GM21717 (cell line): ENCODE measurements at regions not wholly inside any gene's neighbourhood (a gene's known extent, or its start where the extent isn't known, plus 50 kb on each side); places are given as distances from the start of the nearest gene placed in this dataset.
"Not testable (repeated sequence)": the region's sequence is repeated elsewhere in the genome, so short reads cannot be mapped to it uniquely, and the experiment has no call there.

Experiments used
- ATAC-seq: cut with Tn5 transposase; IDR thresholded peaks from one replicate; pipeline ENCODE4 v1.9.1; 2021; ENCODE audit warnings: mild to moderate bottlenecking, moderate library complexity; ENCODE audit not compliant: unreplicated experiment

DNA sequence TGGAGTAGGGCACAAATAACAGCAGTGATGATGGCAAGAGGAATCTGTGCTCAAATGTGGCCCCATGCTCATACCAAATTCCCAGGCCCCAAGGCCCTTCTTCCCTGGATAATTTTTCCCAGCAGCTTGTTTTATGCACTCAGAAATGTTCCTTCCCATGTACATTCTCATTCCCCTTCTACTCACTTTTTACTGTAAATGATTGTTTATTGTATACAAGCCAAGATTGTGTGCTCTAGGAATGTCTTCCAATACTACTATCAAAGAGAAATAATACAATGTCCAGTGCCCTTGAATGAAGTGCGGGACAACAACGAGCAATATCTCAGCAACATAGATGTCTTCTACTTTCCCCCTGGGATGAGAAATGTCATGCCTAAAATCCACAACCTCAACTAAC is 201.6 kb downstream of the ICOS start:
- ATAC-seq, result no peak

DNA sequence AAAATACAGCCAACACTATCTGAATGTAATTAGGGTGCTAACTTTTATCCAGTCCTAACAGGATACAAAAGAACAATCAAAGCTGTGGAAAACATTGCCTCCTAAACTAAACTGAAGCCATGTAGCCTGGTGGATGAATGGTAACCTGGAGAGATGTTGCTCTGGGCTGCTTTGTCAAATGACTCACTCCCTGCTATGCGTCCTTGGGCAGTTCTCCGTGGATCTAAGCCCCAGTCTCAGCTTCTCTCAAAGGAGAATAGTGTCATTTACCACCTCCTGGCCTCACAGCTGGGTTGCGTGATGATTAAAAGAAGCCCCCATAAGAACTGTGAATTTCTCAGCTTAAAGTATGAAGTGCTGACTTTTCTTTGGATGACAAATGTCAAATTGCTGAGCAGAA is 203.7 kb downstream of the ICOS start:
- no peak for ATAC-seq

GRCh38 chr2:204143216-204144014 is 206.9 kb downstream of the ICOS start:
- no peak for ATAC-seq

- no peak for ATAC-seq
These were observed 207.9 kb downstream of the ICOS start for GRCh38 chr2:204144492-204144891.

GRCh38 chr2:204145263-204145751 is 208.7 kb downstream of the ICOS start:
- peak; percentile 98 for ATAC-seq

DNA sequence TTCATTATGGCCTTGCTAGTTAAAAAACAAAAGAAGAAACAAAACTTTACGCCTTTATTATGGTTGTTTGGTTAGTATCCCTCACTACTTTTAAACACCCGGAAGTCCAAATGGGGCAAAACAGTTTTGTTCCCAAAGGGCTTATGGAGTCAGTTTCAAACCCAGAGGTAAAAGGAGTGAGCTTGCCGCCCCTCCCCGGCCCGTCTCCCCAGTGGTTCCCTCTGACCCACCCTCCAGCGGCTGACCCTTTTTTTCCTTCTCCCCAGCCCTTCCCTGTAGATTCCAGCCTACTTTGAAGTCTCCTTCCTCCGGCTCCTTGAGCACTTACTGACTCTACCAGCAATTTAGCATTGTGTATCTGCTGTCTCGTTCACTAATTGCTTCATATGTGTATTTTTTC is 209.2 kb downstream of the ICOS start:
- ATAC-seq, result no peak

GRCh38 chr2:204147040-204147439 is 210.5 kb downstream of the ICOS start:
- not testable (repeated sequence) for ATAC-seq

- ATAC-seq, result no peak
These were observed 214.2 kb downstream of the ICOS start for GRCh38 chr2:204150721-204151120.

DNA sequence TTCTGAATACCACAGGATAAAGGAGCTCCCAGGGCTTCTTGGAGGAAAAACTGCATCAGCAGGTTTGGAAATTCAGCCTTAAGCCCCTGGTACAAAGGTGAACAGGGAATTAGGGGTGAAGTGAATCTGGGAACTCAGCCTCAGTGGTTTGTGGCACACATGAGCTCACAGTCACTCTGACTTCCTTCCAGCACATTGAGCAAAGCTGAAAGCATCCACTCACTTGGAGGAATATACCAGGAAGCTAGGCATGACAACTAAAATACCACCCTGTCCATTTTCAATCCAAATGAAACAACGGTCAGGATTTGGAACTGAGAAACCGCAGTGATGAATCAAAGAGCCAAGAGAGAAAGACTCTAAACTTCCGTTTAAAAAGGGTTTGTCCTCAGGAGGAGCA is 216.1 kb downstream of the ICOS start:
- no peak for ATAC-seq

DNA sequence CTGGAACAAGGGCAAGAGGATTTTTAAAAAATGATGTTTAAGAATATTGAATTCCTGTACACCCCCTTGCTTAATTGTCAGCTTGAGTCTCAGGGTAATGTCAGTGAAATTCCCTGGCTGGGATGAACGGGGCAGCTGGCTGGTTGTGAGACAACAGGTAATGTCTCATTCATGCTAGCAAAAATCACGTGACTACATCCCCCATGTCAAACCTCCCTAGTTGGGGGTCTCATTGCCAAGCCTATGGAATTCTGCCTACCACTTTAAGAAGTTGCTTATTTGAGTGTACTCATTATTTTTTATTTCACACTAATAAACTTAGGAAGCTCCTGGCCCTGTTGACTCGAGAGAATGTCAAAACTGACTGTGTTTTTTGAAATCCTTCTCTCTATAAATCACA is 218.3 kb downstream of the ICOS start:
- ATAC-seq, result no peak

- no peak for ATAC-seq
These were observed 219.9 kb downstream of the ICOS start for GRCh38 chr2:204156456-204156855.

- ATAC-seq, result no peak
These were observed 221.1 kb downstream of the ICOS start for GRCh38 chr2:204157684-204158083.

GRCh38 chr2:204159526-204159925 is 223.0 kb downstream of the ICOS start:
- no peak for ATAC-seq

DNA sequence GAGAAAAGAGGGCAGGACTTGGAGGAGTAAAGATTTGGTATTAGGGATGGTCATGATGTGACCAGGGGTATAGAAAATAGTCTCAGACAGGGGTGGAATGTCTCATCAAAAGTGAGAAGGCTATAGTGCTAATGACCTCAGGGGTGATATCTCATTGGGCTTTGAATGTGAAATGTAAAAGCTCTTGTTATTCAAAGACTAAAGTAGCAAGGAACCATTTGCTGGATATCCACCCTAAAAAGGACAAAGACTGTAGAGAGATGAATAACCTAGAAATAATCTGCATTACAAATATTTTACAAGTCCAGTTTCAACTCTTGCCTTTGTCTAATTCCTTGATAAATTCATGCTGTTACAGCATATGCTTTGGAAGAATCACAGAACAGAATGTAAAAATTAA is 224.4 kb downstream of the ICOS start:
- ATAC-seq, result no peak

GRCh38 chr2:204161886-204162285 is 225.3 kb downstream of the ICOS start:
- no peak for ATAC-seq

DNA sequence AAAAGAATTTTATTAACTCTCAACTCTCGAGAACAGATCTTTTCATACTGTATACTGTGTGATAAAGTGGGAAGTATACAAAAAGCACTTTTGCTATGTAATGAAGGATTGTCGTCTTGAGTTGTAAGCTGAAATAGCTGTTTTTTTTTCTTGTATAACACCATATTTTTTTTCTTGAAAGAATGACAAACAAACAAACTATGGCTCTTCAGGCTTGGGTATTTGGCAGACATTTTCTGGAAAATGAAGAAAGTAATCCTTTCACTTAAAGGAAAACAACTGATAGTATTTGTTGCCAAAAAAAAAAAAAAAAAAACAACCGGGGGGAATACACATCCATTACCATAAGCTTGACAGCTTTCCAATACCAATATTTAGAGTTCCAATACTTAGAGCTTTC is 230.4 kb downstream of the ICOS start:
- no peak for ATAC-seq

DNA sequence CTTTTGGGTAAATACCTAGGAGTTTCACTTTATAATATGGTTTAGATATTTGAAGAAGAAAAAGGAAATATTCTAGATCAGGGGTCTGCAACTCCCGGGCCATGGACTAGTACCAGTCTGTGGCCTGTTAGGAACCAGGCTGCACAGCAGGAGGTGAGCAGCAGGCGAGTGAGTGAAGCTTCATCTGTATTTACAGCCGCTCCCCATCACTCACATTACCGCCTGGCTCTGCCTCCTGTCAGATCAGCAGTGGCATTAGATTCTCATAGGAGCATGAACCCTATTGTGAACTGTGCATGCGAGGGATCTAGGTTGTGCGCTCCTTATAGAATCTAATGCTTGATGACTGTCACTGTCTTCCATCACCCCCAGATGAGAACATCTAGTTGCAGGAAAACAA is 231.1 kb downstream of the ICOS start:
- ATAC-seq, result not testable (repeated sequence)

- no peak for ATAC-seq
These were observed 233.8 kb downstream of the ICOS start for GRCh38 chr2:204170411-204170810.

DNA sequence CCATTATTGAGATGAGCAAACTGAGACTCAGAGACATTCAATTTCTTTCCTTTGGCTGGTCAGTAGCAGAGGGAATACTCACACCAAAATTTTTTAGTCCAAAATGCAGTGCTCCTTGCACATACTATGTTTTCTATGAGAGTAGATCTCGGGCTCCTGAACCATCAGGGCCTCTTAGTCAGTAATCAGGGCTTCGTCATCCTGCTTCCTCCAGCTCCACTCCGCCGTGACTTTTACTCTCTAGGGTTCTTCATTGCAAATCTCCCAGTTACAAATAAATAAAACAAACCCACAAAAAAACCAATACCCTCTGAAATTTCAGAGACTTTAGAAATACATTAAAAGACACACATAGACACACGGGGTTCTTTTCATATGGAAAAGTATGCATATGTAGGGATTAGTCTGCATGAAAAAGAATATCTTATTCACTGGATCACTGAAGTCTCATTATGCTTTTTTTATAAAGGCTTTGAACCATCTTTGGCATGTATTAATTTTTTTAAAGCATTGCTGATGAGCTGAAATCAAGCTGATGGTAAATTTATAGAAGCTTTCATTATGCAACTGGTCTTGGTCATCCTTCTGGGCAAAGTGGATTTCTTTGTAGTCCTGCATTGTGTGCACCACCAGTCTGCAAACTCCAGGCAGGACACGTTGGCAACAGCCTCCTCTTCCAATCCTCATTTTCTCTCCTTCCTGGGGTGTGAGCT is 235.0 kb downstream of the ICOS start:
- ATAC-seq, result no peak

- ATAC-seq, result no peak
These were observed 235.6 kb downstream of the ICOS start for GRCh38 chr2:204172145-204172600.

DNA sequence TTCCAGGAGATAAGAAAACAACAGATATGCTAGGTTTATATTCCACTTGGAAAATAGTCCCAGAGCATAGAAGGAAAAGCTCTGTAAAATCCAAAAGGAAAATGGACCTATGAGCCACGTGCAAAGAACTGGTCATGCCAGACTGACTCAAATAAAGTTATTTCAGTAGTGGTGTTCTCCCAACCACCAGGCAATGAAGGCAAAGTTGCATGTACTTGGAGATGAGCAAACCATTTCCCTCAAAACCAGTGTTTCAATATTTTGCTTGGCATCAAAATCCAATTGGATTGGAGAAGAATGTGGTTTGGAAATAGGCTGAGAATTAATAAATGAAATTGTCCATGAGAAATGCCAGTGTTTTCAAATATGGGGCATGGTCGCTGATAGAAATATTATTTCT is 237.5 kb downstream of the ICOS start:
- no peak for ATAC-seq
